HG03378 (cell line): ENCODE measurements at regions not wholly inside any gene's neighbourhood (a gene's known extent, or its start where the extent isn't known, plus 50 kb on each side); places are given as distances from the start of the nearest gene placed in this dataset.
A peak's percentile ranks its signal among the peaks of the same experiment; 100 is the strongest.
"Not testable (repeated sequence)": the region's sequence is repeated elsewhere in the genome, so short reads cannot be mapped to it uniquely, and the experiment has no call there.

Experiments used
- ATAC-seq: cut with Tn5 transposase; IDR thresholded peaks from one replicate; pipeline ENCODE4 v1.9.1; 2021; ENCODE audit warnings: mild to moderate bottlenecking, moderate library complexity; ENCODE audit not compliant: unreplicated experiment

GRCh38 chrX:84611843-84612636, 109.8 kb upstream of the HDX start:
- no peak for ATAC-seq

GRCh38 chrX:84634201-84634782, 132.0 kb upstream of the HDX start:
- no peak for ATAC-seq

GRCh38 chrX:84666086-84666485, 163.8 kb upstream of the HDX start:
- ATAC-seq: no peak

- no peak for ATAC-seq
These were observed 188.0 kb upstream of the HDX start for GRCh38 chrX:84690228-84690627.

GRCh38 chrX:84709987-84710386, 207.7 kb upstream of the HDX start:
- ATAC-seq: no peak

- ATAC-seq: no peak
These were observed 208.4 kb upstream of the HDX start for GRCh38 chrX:84710611-84711010.

- ATAC-seq: no peak
These were observed 210.4 kb upstream of the HDX start for GRCh38 chrX:84712621-84713020.

- ATAC-seq: no peak
These were observed 213.1 kb upstream of the HDX start for GRCh38 chrX:84715315-84715714.

GRCh38 chrX:84717343-84717742, 215.1 kb upstream of the HDX start:
- ATAC-seq: no peak

GRCh38 chrX:84721416-84721815, 219.2 kb upstream of the HDX start:
- no peak for ATAC-seq

GRCh38 chrX:84724576-84724975, 222.3 kb upstream of the HDX start:
- ATAC-seq: no peak

GRCh38 chrX:84729408-84729807, 227.2 kb upstream of the HDX start:
- no peak for ATAC-seq

GRCh38 chrX:84729809-84730208, 227.6 kb upstream of the HDX start:
- peak; percentile 99 for ATAC-seq

GRCh38 chrX:84735025-84735424, 232.8 kb upstream of the HDX start:
- ATAC-seq: no peak

- ATAC-seq: no peak
These were observed 235.2 kb upstream of the HDX start for GRCh38 chrX:84737471-84737871.

- ATAC-seq: no peak
These were observed 245.3 kb upstream of the HDX start for GRCh38 chrX:84747516-84747915.

GRCh38 chrX:84748965-84749656, 246.9 kb upstream of the HDX start:
- ATAC-seq: no peak

- no peak for ATAC-seq
These were observed 243.1 kb upstream of the APOOL start for GRCh38 chrX:84760560-84760959.

- ATAC-seq: no peak
These were observed 207.4 kb upstream of the APOOL start for GRCh38 chrX:84796321-84796720.

GRCh38 chrX:84830836-84831235, 172.8 kb upstream of the APOOL start:
- no peak for ATAC-seq

- ATAC-seq: not testable (repeated sequence)
These were observed 157.1 kb upstream of the APOOL start for GRCh38 chrX:84846541-84846940.

- not testable (repeated sequence) for ATAC-seq
These were observed 152.5 kb upstream of the APOOL start for GRCh38 chrX:84851183-84851582.
